Endothelial cell of umbilical vein (primary cell): ENCODE measurements at regions not wholly inside any gene's neighbourhood (a gene's known extent, or its start where the extent isn't known, plus 50 kb on each side); places are given as distances from the start of the nearest gene placed in this dataset.

ENCODE experiments used
- BruUV-seq: library from RNA; stranded (reverse); fragments of 400-500 nt; replicated peaks from 2 replicates; lab custom pipeline; 2021; lab: Mats Ljungman, UMichigan
- CTCF ChIA-PET: fragments of 300-600, 350-600 bp; sonication (Branson Sonifier 250); formaldehyde crosslinking; loops from one replicate; lab custom pipeline; 2021; ENCODE audit warnings: antibody characterized with exemption, inconsistent platforms; lab: Charles Lee
- POLR2A ChIA-PET: fragments of 300-600, 350-600 bp; sonication (Branson Sonifier 250); formaldehyde crosslinking; loops from one replicate; lab custom pipeline; 2021; ENCODE audit warnings: antibody characterized with exemption, inconsistent platforms; lab: Charles Lee
- DNase-seq: peaks from one replicate; pipeline ENCODE4 v3.0.0-alpha.2; 2011; ENCODE audit warnings: low read depth, low spot score
- FAIRE-seq: peaks from 2 replicates; lab custom pipeline; 2011; peaks lifted over from hg19 to GRCh38; lab: Jason Lieb, UNC
- H2AFZ ChIP-seq: 2 replicates; pipeline ENCODE4 v1.6.0; 2012; ENCODE audit warnings: low read depth, low read length, control low read depth, inconsistent platforms
- H3K27ac ChIP-seq: 2 replicates; pipeline ENCODE4 v1.5.1; 2011; ENCODE audit warnings: low read depth, mild to moderate bottlenecking, control low read depth, low read length, moderate library complexity; ENCODE audit not compliant: insufficient read depth
- H3K27me3 ChIP-seq, 2 experiments: 2 replicates each; pipeline versions ENCODE4 v1.6.0 to v1.6.1; 2011; ENCODE audit warnings: low read length in 2 of 2, mixed read lengths in 1 of 2; ENCODE audit not compliant: control insufficient read depth in 2 of 2, insufficient read depth in 2 of 2
- H3K36me3 ChIP-seq, 2 experiments: 2 replicates in 1 of 2; 3 replicates in 1 of 2; pipeline ENCODE4 v1.5.1; 2011; ENCODE audit warnings: low read length in 2 of 2, mild to moderate bottlenecking in 1 of 2, moderate library complexity in 1 of 2; ENCODE audit not compliant: control insufficient read depth in 2 of 2, insufficient read depth in 2 of 2; ENCODE audit errors: extremely low read depth in 1 of 2
- H3K4me1 ChIP-seq: 3 replicates; pipeline ENCODE4 v1.5.1; 2011; ENCODE audit warnings: mild to moderate bottlenecking, low read length; ENCODE audit not compliant: control insufficient read depth, insufficient read depth; ENCODE audit errors: extremely low read depth
- H3K4me2 ChIP-seq: 2 replicates; pipeline ENCODE4 v1.6.1; 2011; ENCODE audit warnings: low read length, control low read depth, mixed read lengths; ENCODE audit not compliant: insufficient read depth
- H3K4me3 ChIP-seq, 3 experiments: fragments of 200-600 bp in 1 of 3; sonication (generic), shearing (Covaris generic) in 1 of 3; replicated peaks in 1 of 3; 2 replicates each; pipeline ENCODE4 v1.5.1; 2011 to 2016; ENCODE audit warnings: control low read depth in 3 of 3, low read length in 3 of 3, mild to moderate bottlenecking in 2 of 3, inconsistent platforms in 1 of 3, low read depth in 1 of 3, moderate library complexity in 1 of 3; ENCODE audit not compliant: insufficient read depth in 1 of 3
- H3K79me2 ChIP-seq: 2 replicates; pipeline ENCODE4 v1.6.0; 2012; ENCODE audit warnings: low read length, inconsistent platforms; ENCODE audit not compliant: control insufficient read depth, insufficient read depth
- H3K9ac ChIP-seq: replicated peaks from 2 replicates; pipeline ENCODE3; 2011; ENCODE audit warnings: low read length, control low read depth; ENCODE audit not compliant: insufficient read depth; ENCODE audit errors: extremely low read depth
- H3K9me1 ChIP-seq: replicated peaks from 3 replicates; pipeline ENCODE4 v1.6.0; 2011; ENCODE audit warnings: mild to moderate bottlenecking, low read length; ENCODE audit not compliant: control insufficient read depth, insufficient read depth; ENCODE audit errors: extremely low read depth
- H3K9me3 ChIP-seq: replicated peaks from 2 replicates; pipeline ENCODE4 v1.5.1; 2012; ENCODE audit warnings: low read length, inconsistent platforms; ENCODE audit not compliant: control insufficient read depth, insufficient read depth
- H4K20me1 ChIP-seq: replicated peaks from 2 replicates; pipeline ENCODE3; 2011; ENCODE audit warnings: mild to moderate bottlenecking, low read length; ENCODE audit not compliant: control insufficient read depth, insufficient read depth; ENCODE audit errors: extremely low read depth
- EZH2 ChIP-seq: IDR thresholded peaks from 2 replicates; pipeline ENCODE4 v1.6.1; 2012; ENCODE audit warnings: borderline replicate concordance, low read depth, mild to moderate bottlenecking, moderate library complexity, low read length, inconsistent platforms; ENCODE audit not compliant: severe bottlenecking
- FOS ChIP-seq: IDR thresholded peaks from 2 replicates; pipeline ENCODE4 v1.6.1; 2011; ENCODE audit warnings: mild to moderate bottlenecking, low read length, moderate library complexity, borderline replicate concordance; ENCODE audit not compliant: insufficient read depth
- GATA2 ChIP-seq: IDR thresholded peaks from 2 replicates; pipeline ENCODE4 v1.7.0; 2011; ENCODE audit warnings: low read depth, mild to moderate bottlenecking, moderate library complexity, mixed read lengths, low read length; ENCODE audit not compliant: insufficient read length, insufficient read depth
- JUN ChIP-seq: IDR thresholded peaks from 2 replicates; pipeline ENCODE4 v1.6.1; 2011; ENCODE audit warnings: borderline replicate concordance, low read depth; ENCODE audit not compliant: insufficient read length, insufficient read depth
- MAX ChIP-seq: IDR thresholded peaks from 2 replicates; pipeline ENCODE4 v1.6.1; 2011; ENCODE audit not compliant: insufficient read depth, insufficient read length
- MYC ChIP-seq: IDR thresholded peaks from one replicate; pipeline ENCODE4 v1.6.1; 2011; ENCODE audit warnings: mild to moderate bottlenecking, low read depth, low read length
- POLR2A ChIP-seq: IDR thresholded peaks from 2 replicates; pipeline ENCODE4 v1.6.1; 2012; ENCODE audit warnings: low read depth, mild to moderate bottlenecking, control low read depth, low read length
- dilution Hi-C: fragments of 300-500 bp; cut with MboI; formaldehyde crosslinking; loops from one replicate; pipeline ENCODE4 v1.15.0; 2019; ENCODE audit warnings: low sequenced_read_pairs; ENCODE audit not compliant: extremely low pct_ligation_motif_present
- intact Hi-C: fragments of 100-400 bp; cut with micrococcal nuclease; formaldehyde crosslinking; loops from one replicate; pipeline ENCODE4 v1.10.0; 2022
- TF ChIP-seq, protein P1 (sequence below), 2 donors: IDR thresholded peaks; 1 replicate in 1 of 2; 2 replicates in 1 of 2; pipeline ENCODE4 v1.5.1; 2011; ENCODE audit warnings: low read length in 2 of 2, mild to moderate bottlenecking in 2 of 2, moderate library complexity in 2 of 2, control low read depth in 1 of 2, inconsistent platforms in 1 of 2, low read depth in 1 of 2; ENCODE audit not compliant: insufficient read depth in 1 of 2; ENCODE audit errors: extremely low read depth in 1 of 2

DNA sequence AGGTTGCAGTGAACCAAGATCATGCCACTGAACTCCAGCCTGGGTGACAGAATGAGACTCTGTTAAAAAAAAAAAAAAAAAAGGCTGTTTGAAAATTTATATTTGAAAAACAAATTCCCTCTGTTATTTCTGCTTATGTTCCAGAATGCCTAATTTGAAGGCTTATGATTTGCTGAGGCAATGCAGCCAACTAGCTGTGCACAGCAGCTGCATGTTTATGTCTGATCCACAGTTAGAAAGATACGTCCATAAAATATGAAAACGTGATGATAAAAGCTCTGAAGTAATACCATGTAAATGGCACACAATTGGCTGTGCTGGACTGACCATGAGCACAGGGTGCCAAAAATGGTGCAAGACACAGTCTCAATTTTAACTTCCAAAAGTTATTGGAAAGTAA lies 453.2 kb downstream of the TUSC1 start:
- FAIRE-seq = no peak
- ChIA-PET POLR2A (no interaction called here), CTCF (no interaction called here)
- TF ChIP-seq, protein P1, sequence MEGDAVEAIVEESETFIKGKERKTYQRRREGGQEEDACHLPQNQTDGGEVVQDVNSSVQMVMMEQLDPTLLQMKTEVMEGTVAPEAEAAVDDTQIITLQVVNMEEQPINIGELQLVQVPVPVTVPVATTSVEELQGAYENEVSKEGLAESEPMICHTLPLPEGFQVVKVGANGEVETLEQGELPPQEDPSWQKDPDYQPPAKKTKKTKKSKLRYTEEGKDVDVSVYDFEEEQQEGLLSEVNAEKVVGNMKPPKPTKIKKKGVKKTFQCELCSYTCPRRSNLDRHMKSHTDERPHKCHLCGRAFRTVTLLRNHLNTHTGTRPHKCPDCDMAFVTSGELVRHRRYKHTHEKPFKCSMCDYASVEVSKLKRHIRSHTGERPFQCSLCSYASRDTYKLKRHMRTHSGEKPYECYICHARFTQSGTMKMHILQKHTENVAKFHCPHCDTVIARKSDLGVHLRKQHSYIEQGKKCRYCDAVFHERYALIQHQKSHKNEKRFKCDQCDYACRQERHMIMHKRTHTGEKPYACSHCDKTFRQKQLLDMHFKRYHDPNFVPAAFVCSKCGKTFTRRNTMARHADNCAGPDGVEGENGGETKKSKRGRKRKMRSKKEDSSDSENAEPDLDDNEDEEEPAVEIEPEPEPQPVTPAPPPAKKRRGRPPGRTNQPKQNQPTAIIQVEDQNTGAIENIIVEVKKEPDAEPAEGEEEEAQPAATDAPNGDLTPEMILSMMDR (IDR thresholded peaks at IDR 0.05; ENCODE audit: extremely low read depth in 1 of 2, insufficient read depth in 1 of 2, low read depth in 1 of 2, low read length in 2 of 2) = no peak
- TF ChIP-seq POLR2A (no peak), JUN (no peak), FOS (no peak), MAX (no peak), EZH2 (no peak), MYC (no peak), GATA2 (no peak)
- Histone ChIP-seq H3K4me2 (no peak overlapping the region), H4K20me1 (no peaks in the 10 kb centered on the region), H2AFZ (no peak overlapping the region), H3K27ac (no peak overlapping the region), H3K9ac (no peak overlapping the region), H3K27me3 (no peaks in the 10 kb centered on the region), H3K9me3 (no peaks in the 10 kb centered on the region), H3K79me2 (no peaks in the 10 kb centered on the region), H3K36me3 (no peaks in the 10 kb centered on the region), H3K9me1 (no peaks in the 10 kb centered on the region), H3K4me3 (no peak overlapping the region), H3K4me1 (no peaks in the 10 kb centered on the region)
- intact Hi-C loops = no loop called here
- no TSS peak for BruUV-seq
- dilution Hi-C loops = no loop called here
- no peak for DNase-seq
